Neural progenitor cell (in vitro differentiated cells): ENCODE measurements at regions not wholly inside any gene's neighbourhood (a gene's known extent, or its start where the extent isn't known, plus 50 kb on each side); places are given as distances from the start of the nearest gene placed in this dataset.

ENCODE experiments used
- DNase-seq: peaks from one replicate; pipeline ENCODE4 v3.0.0-alpha.2; 2016; ENCODE audit warnings: low spot score
- H2AFZ ChIP-seq: fragments of 200-600 bp; sonication (generic); replicated peaks from 2 replicates; pipeline ENCODE4 v1.6.1; 2016; ENCODE audit warnings: antibody characterized with exemption
- H3F3A ChIP-seq: fragments of 200-600 bp; sonication (generic); 2 replicates; pipeline ENCODE4 v1.6.1; 2016; ENCODE audit warnings: antibody characterized with exemption, low read depth
- H3K27ac ChIP-seq: fragments of 200-600 bp; sonication (generic); 2 replicates; pipeline ENCODE4 v1.5.1; 2016; ENCODE audit warnings: mild to moderate bottlenecking
- H3K27me3 ChIP-seq: fragments of 200-600 bp; sonication (generic); 2 replicates; pipeline ENCODE4 v1.6.1; 2016; ENCODE audit warnings: mild to moderate bottlenecking, moderate library complexity
- H3K36me3 ChIP-seq: fragments of 200-600 bp; sonication (generic); 2 replicates; pipeline ENCODE4 v1.5.1; 2016
- H3K4me1 ChIP-seq: fragments of 200-600 bp; sonication (generic); 2 replicates; pipeline ENCODE4 v1.6.1; 2016; ENCODE audit warnings: mixed run types
- H3K4me2 ChIP-seq: fragments of 200-600 bp; sonication (generic); 2 replicates; pipeline ENCODE4 v1.6.1; 2016
- H3K4me3 ChIP-seq: fragments of 200-600 bp; sonication (generic); 2 replicates; pipeline ENCODE4 v1.5.1; 2016
- H3K79me2 ChIP-seq: fragments of 200-600 bp; sonication (generic); 2 replicates; pipeline ENCODE4 v1.6.1; 2016; ENCODE audit warnings: low read depth
- H3K9ac ChIP-seq: fragments of 200-600 bp; sonication (generic); 2 replicates; pipeline ENCODE4 v1.6.1; 2016
- H3K9me3 ChIP-seq: fragments of 200-600 bp; sonication (generic); 2 replicates; pipeline ENCODE4 v1.5.1; 2016; ENCODE audit warnings: low read depth
- H4K20me1 ChIP-seq: fragments of 200-600 bp; sonication (generic); 2 replicates; pipeline ENCODE4 v1.6.1; 2016; ENCODE audit warnings: low read depth
- H3K27ac Mint-ChIP-seq: 3 replicates; pipeline ENCODE4 v1.8.0; 2021; ENCODE audit warnings: mixed read lengths
- H3K27me3 Mint-ChIP-seq: 2 replicates; pipeline ENCODE4 v1.8.0; 2022; ENCODE audit warnings: low read depth, mild to moderate bottlenecking, inconsistent platforms, moderate library complexity, mixed read lengths; ENCODE audit not compliant: insufficient read depth
- H3K36me3 Mint-ChIP-seq: 3 replicates; pipeline ENCODE4 v1.8.0; 2021; ENCODE audit warnings: mixed read lengths
- H3K4me1 Mint-ChIP-seq: 3 replicates; pipeline ENCODE4 v1.8.0; 2021; ENCODE audit warnings: mixed read lengths
- H3K4me3 Mint-ChIP-seq: 3 replicates; pipeline ENCODE4 v1.8.0; 2021; ENCODE audit warnings: mild to moderate bottlenecking, moderate library complexity, mixed read lengths
- H3K9me3 Mint-ChIP-seq: 3 replicates; pipeline ENCODE4 v1.8.0; 2020; ENCODE audit warnings: mixed read lengths
- EZH2 ChIP-seq: fragments of 200-600 bp; sonication (generic); IDR thresholded peaks from 2 replicates; pipeline ENCODE4 v1.6.1; 2017; ENCODE audit warnings: antibody characterized with exemption, mild to moderate bottlenecking, moderate library complexity
- EZH2phosphoT487 ChIP-seq: fragments of 200-600 bp; sonication (generic); IDR thresholded peaks from 2 replicates; pipeline ENCODE4 v1.6.1; 2017; ENCODE audit warnings: antibody characterized with exemption
- TF ChIP-seq, protein P1 (sequence below): fragments of 200-600 bp; sonication (generic); IDR thresholded peaks from 2 replicates; pipeline ENCODE4 v1.5.1; 2017; ENCODE audit warnings: antibody characterized with exemption, mild to moderate bottlenecking

DNA sequence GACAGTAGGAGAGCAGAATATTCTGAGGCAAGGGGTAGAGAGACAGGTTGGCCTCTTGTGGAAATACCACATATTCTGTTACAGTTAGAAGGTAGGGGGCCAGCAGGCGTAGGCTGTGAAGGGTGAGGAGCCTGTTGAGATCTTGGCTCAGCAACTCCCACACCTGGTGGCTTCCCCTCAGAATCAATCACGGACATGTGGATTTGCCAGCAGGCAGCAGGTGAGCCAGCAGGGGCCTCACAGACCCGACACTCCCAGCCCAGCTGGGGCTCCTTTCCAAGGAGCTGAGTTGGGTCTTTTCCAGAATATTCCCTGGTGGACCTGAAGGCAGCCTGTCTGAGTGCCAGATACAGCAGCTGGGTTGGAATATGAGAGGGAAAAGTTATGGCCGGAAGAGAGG, 150.0 kb upstream of the CRY1 start:
- Mint-ChIP-seq H3K27ac (no peak overlapping the region), H3K9me3 (no peaks in the 10 kb centered on the region), H3K36me3 (no peaks in the 10 kb centered on the region), H3K27me3 (peaks cover 9% of the 10 kb centered on the region), H3K4me1 (no peaks in the 10 kb centered on the region), H3K4me3 (no peak overlapping the region)
- DNase-seq, result no peak
- Histone ChIP-seq H3K4me2 (no peak overlapping the region), H3F3A (no peaks in the 10 kb centered on the region), H3K79me2 (no peaks in the 10 kb centered on the region), H3K27me3 (no peaks in the 10 kb centered on the region), H3K9ac (no peak overlapping the region), H3K4me3 (no peak overlapping the region), H4K20me1 (no peaks in the 10 kb centered on the region), H3K27ac (no peak overlapping the region), H2AFZ (no peak overlapping the region), H3K36me3 (no peaks in the 10 kb centered on the region), H3K9me3 (no peaks in the 10 kb centered on the region), H3K4me1 (no peaks in the 10 kb centered on the region)
- TF ChIP-seq, protein P1, sequence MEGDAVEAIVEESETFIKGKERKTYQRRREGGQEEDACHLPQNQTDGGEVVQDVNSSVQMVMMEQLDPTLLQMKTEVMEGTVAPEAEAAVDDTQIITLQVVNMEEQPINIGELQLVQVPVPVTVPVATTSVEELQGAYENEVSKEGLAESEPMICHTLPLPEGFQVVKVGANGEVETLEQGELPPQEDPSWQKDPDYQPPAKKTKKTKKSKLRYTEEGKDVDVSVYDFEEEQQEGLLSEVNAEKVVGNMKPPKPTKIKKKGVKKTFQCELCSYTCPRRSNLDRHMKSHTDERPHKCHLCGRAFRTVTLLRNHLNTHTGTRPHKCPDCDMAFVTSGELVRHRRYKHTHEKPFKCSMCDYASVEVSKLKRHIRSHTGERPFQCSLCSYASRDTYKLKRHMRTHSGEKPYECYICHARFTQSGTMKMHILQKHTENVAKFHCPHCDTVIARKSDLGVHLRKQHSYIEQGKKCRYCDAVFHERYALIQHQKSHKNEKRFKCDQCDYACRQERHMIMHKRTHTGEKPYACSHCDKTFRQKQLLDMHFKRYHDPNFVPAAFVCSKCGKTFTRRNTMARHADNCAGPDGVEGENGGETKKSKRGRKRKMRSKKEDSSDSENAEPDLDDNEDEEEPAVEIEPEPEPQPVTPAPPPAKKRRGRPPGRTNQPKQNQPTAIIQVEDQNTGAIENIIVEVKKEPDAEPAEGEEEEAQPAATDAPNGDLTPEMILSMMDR, result no peak
- TF ChIP-seq EZH2, result no peak
- TF ChIP-seq EZH2phosphoT487, result no peak

DNA sequence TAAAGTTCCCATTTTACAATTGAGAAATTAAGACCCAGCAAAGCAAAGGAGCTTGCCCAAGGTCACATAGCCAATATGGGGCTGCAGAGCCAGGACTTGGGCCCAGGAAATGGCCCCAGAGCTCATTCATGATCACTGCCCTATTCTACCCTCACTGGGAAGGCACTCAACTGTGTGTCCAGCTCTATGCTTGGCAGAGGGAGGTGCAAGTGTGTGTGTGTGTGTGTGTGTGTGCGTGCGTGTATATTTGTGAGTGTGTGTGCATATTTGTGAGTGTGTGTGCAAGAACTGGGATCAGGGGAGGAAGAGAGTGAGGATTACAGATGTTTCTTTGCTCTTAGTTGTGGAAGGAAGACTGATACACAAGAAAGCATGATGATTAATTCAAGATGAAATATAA, 151.2 kb upstream of the CRY1 start:
- Histone ChIP-seq H3K27me3 (no peaks in the 10 kb centered on the region), H3K36me3 (no peaks in the 10 kb centered on the region), H3K79me2 (no peaks in the 10 kb centered on the region), H3K9ac (no peak overlapping the region), H4K20me1 (no peaks in the 10 kb centered on the region), H3K4me3 (no peak overlapping the region), H3F3A (no peaks in the 10 kb centered on the region), H3K4me1 (no peaks in the 10 kb centered on the region), H3K4me2 (no peak overlapping the region), H3K9me3 (no peaks in the 10 kb centered on the region), H2AFZ (no peak overlapping the region), H3K27ac (no peak overlapping the region)
- Mint-ChIP-seq H3K4me1 (peaks cover 6% of the 10 kb centered on the region), H3K36me3 (no peaks in the 10 kb centered on the region), H3K9me3 (no peaks in the 10 kb centered on the region), H3K27me3 (peaks cover 9% of the 10 kb centered on the region), H3K4me3 (no peak overlapping the region), H3K27ac (no peak overlapping the region)
- DNase-seq, result no peak
- TF ChIP-seq EZH2 (no peak), EZH2phosphoT487 (no peak)
- TF ChIP-seq, protein P1, result no peak

DNA sequence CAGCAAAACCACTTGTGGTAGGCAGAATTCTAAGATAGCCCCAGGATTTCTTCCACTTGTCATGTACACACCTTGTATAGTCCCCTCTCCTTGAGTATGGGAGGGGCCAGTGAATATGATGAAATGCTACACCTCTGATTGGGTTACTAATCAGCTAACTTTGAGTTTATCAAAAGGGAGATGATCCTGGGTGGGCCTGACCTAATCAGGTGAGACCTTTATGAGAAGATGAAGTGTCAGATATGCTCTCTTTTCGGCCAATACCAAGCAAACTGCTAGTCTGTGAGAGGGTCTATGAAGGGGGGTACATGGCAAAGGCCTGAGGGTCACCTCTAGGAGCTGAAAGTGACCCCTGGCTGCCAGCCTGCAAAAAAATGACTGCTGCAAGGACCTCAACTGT, 154.3 kb upstream of the CRY1 start:
- Histone ChIP-seq H3K4me3 (no peak overlapping the region), H3F3A (no peaks in the 10 kb centered on the region)

More for the DNA sequence above, 154.3 kb upstream of the CRY1 start:
- no peak for DNase-seq
- H3K9me3 Mint-ChIP-seq, result no peaks in the 10 kb centered on the region
- no peaks in the 10 kb centered on the region for H3K36me3 Mint-ChIP-seq
- Histone ChIP-seq H3K9me3 (no peaks in the 10 kb centered on the region), H3K4me2 (no peak overlapping the region), H3K79me2 (no peaks in the 10 kb centered on the region), H2AFZ (no peak overlapping the region), H3K4me1 (no peaks in the 10 kb centered on the region), H4K20me1 (no peaks in the 10 kb centered on the region), H3K9ac (no peak overlapping the region), H3K36me3 (no peaks in the 10 kb centered on the region), H3K27ac (no peak overlapping the region), H3K27me3 (no peaks in the 10 kb centered on the region)
- TF ChIP-seq EZH2phosphoT487 (no peak), EZH2 (no peak)
- TF ChIP-seq, protein P1, result no peak
- peaks cover 6% of the 10 kb centered on the region for H3K4me1 Mint-ChIP-seq
- H3K4me3 Mint-ChIP-seq, result no peak overlapping the region
- peaks cover 5% of the 10 kb centered on the region for H3K27me3 Mint-ChIP-seq
- H3K27ac Mint-ChIP-seq, result no peak overlapping the region
